ENCODE measurements at regions not wholly inside any gene's neighbourhood (a gene's known extent, or its start where the extent isn't known, plus 50 kb on each side); places are given as distances from the start of the nearest gene placed in this dataset.

GRCh38 chr5:88489364-88489763, 220.7 kb upstream of the TMEM161B start:
- H3K36me3 ChIP-seq (ENCODE audit: insufficient read depth, low read length), result no peaks in the 10 kb centered on the region
- H3K4me1 ChIP-seq (ENCODE audit: insufficient read depth, low read length), result no peaks in the 10 kb centered on the region
- no peak overlapping the region for H2AFZ ChIP-seq (ENCODE audit: low read depth, low read length)
- TF ChIP-seq EZH2 (IDR thresholded peaks at IDR 0.05; ENCODE audit: borderline replicate concordance, low read depth, low read length, severe bottlenecking) (no peak), CTCF (IDR thresholded peaks at IDR 0.05; ENCODE audit: borderline replicate concordance, extremely low read depth, low read length, poor library complexity, severe bottlenecking) (no peak)
- H3K79me2 ChIP-seq (ENCODE audit: insufficient read depth, low read length), result no peaks in the 10 kb centered on the region
- ATAC-seq (ENCODE audit: insufficient read depth, low read depth), result no peak
- no peaks in the 10 kb centered on the region for H4K20me1 ChIP-seq (ENCODE audit: insufficient read depth, low read length)
- H3K27ac ChIP-seq (ENCODE audit: low read length), result no peak overlapping the region
- peaks cover 4% of the 10 kb centered on the region for H3K27me3 ChIP-seq (ENCODE audit: insufficient read depth, low read length, poor library complexity)
- no peaks in the 10 kb centered on the region for H3K9me3 ChIP-seq (ENCODE audit: insufficient read depth, low read length, severe bottlenecking)
- no peak overlapping the region for H3K4me2 ChIP-seq (ENCODE audit: insufficient read depth, low read length)
- H3K9ac ChIP-seq (ENCODE audit: low read depth, low read length), result no peak overlapping the region
- no peak for DNase-seq
- no peak overlapping the region for H3K4me3 ChIP-seq (ENCODE audit: low read depth in 1 of 2, low read length in 2 of 2)

DNA sequence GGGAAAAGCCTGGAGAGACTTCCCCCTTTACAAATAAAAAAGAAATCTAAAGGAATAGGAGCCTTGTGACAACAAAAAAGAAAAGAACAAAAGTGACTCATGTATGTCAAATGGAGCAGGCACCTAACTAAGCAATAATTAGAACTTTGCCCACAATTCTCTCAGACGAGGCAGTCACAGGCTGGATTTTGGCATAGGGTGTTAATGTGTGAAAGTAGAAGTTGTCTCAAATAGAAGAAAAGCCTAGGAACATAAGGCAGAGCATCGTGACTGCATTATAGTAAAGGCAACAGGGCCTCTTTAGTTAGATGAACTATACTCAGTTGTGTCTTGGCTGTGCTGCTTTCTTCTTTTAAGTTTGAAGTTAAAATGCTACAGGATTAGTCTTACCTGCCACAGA, 219.9 kb upstream of the TMEM161B start:
- TF ChIP-seq EZH2 (IDR thresholded peaks at IDR 0.05; ENCODE audit: borderline replicate concordance, low read depth, low read length, severe bottlenecking), result no peak
- no peak for TF ChIP-seq CTCF (IDR thresholded peaks at IDR 0.05; ENCODE audit: borderline replicate concordance, extremely low read depth, low read length, poor library complexity, severe bottlenecking)
- H2AFZ ChIP-seq (ENCODE audit: low read depth, low read length), result no peak overlapping the region
- no peak overlapping the region for H3K4me3 ChIP-seq (ENCODE audit: low read depth in 1 of 2, low read length in 2 of 2)
- no peaks in the 10 kb centered on the region for H4K20me1 ChIP-seq (ENCODE audit: insufficient read depth, low read length)
- no peaks in the 10 kb centered on the region for H3K4me1 ChIP-seq (ENCODE audit: insufficient read depth, low read length)
- H3K27ac ChIP-seq (ENCODE audit: low read length), result no peak overlapping the region
- H3K9me3 ChIP-seq (ENCODE audit: insufficient read depth, low read length, severe bottlenecking), result no peaks in the 10 kb centered on the region
- DNase-seq, result no peak
- no peaks in the 10 kb centered on the region for H3K36me3 ChIP-seq (ENCODE audit: insufficient read depth, low read length)
- H3K9ac ChIP-seq (ENCODE audit: low read depth, low read length), result no peak overlapping the region
- peaks cover 4% of the 10 kb centered on the region for H3K27me3 ChIP-seq (ENCODE audit: insufficient read depth, low read length, poor library complexity)
- H3K4me2 ChIP-seq (ENCODE audit: insufficient read depth, low read length), result no peak overlapping the region
- no peaks in the 10 kb centered on the region for H3K79me2 ChIP-seq (ENCODE audit: insufficient read depth, low read length)
- no peak for ATAC-seq (ENCODE audit: insufficient read depth, low read depth)

GRCh38 chr5:88488130-88488529, 219.5 kb upstream of the TMEM161B start:
- Histone ChIP-seq H3K9me3 (ENCODE audit: insufficient read depth, low read length, severe bottlenecking) (no peaks in the 10 kb centered on the region), H3K36me3 (ENCODE audit: insufficient read depth, low read length) (no peaks in the 10 kb centered on the region), H2AFZ (ENCODE audit: low read depth, low read length) (no peak overlapping the region; the same call in 1 of the 2 replicates), H3K4me1 (ENCODE audit: insufficient read depth, low read length) (no peaks in the 10 kb centered on the region), H3K4me2 (ENCODE audit: insufficient read depth, low read length) (no peak overlapping the region), H3K9ac (ENCODE audit: low read depth, low read length) (no peak overlapping the region), H4K20me1 (ENCODE audit: insufficient read depth, low read length) (no peaks in the 10 kb centered on the region), H3K27ac (ENCODE audit: low read length) (no peak overlapping the region), H3K79me2 (ENCODE audit: insufficient read depth, low read length) (no peaks in the 10 kb centered on the region), H3K27me3 (ENCODE audit: insufficient read depth, low read length, poor library complexity) (peaks cover 4% of the 10 kb centered on the region), H3K4me3 (ENCODE audit: low read depth in 1 of 2, low read length in 2 of 2) (no peak overlapping the region)
- DNase-seq (no peak), ATAC-seq (ENCODE audit: insufficient read depth, low read depth) (no peak)
- no peak for TF ChIP-seq EZH2 (IDR thresholded peaks at IDR 0.05; ENCODE audit: borderline replicate concordance, low read depth, low read length, severe bottlenecking)
- TF ChIP-seq CTCF (IDR thresholded peaks at IDR 0.05; ENCODE audit: borderline replicate concordance, extremely low read depth, low read length, poor library complexity, severe bottlenecking), result no peak

GRCh38 chr5:88487066-88487465, 218.4 kb upstream of the TMEM161B start:
- no peak overlapping the region for H2AFZ ChIP-seq (ENCODE audit: low read depth, low read length)
- no peak overlapping the region for H3K4me3 ChIP-seq (ENCODE audit: low read depth in 1 of 2, low read length in 2 of 2)
- no peak for DNase-seq
- H3K79me2 ChIP-seq (ENCODE audit: insufficient read depth, low read length), result no peaks in the 10 kb centered on the region
- no peak overlapping the region for H3K9ac ChIP-seq (ENCODE audit: low read depth, low read length)
- no peak overlapping the region for H3K4me2 ChIP-seq (ENCODE audit: insufficient read depth, low read length)
- H4K20me1 ChIP-seq (ENCODE audit: insufficient read depth, low read length), result no peaks in the 10 kb centered on the region
- H3K36me3 ChIP-seq (ENCODE audit: insufficient read depth, low read length), result no peaks in the 10 kb centered on the region
- no peaks in the 10 kb centered on the region for H3K9me3 ChIP-seq (ENCODE audit: insufficient read depth, low read length, severe bottlenecking)
- no peaks in the 10 kb centered on the region for H3K4me1 ChIP-seq (ENCODE audit: insufficient read depth, low read length)
- H3K27me3 ChIP-seq (ENCODE audit: insufficient read depth, low read length, poor library complexity), result peaks cover 2% of the 10 kb centered on the region
- H3K27ac ChIP-seq (ENCODE audit: low read length), result no peak overlapping the region
- TF ChIP-seq CTCF (IDR thresholded peaks at IDR 0.05; ENCODE audit: borderline replicate concordance, extremely low read depth, low read length, poor library complexity, severe bottlenecking) (no peak), EZH2 (IDR thresholded peaks at IDR 0.05; ENCODE audit: borderline replicate concordance, low read depth, low read length, severe bottlenecking) (no peak)
- no peak for ATAC-seq (ENCODE audit: insufficient read depth, low read depth)

Measured in DND-41 (cell line).